ENCODE measurements at regions not wholly inside any gene's neighbourhood (a gene's known extent, or its start where the extent isn't known, plus 50 kb on each side); places are given as distances from the start of the nearest gene placed in this dataset.
"Not testable (repeated sequence)": the region's sequence is repeated elsewhere in the genome, so short reads cannot be mapped to it uniquely, and the experiment has no call there.

- no peak for TF ChIP-seq CTCF (IDR thresholded peaks at IDR 0.05; ENCODE audit: insufficient read depth, low read depth, low read length)
- no peak overlapping the region for H3K4me3 ChIP-seq (ENCODE audit: low read depth, low read length)
- DNase-seq (ENCODE audit: low read depth) = no peak
Observed at GRCh38 chr16:63145411-63145810, 1109.2 kb upstream of the CDH8 start.

GRCh38 chr16:63135069-63135468 is 1098.8 kb upstream of the CDH8 start:
- DNase-seq (ENCODE audit: low read depth) = no peak
- TF ChIP-seq CTCF (IDR thresholded peaks at IDR 0.05; ENCODE audit: insufficient read depth, low read depth, low read length) = no peak

GRCh38 chr16:63131503-63131902 is 1095.3 kb upstream of the CDH8 start:
- TF ChIP-seq CTCF (IDR thresholded peaks at IDR 0.05; ENCODE audit: insufficient read depth, low read depth, low read length) = no peak
- no peak for DNase-seq (ENCODE audit: low read depth)
- no peak overlapping the region for H3K4me3 ChIP-seq (ENCODE audit: low read depth, low read length)

More at GRCh38 chr16:63135069-63135468, 1098.8 kb upstream of the CDH8 start:
- H3K4me3 ChIP-seq (ENCODE audit: low read depth, low read length) = no peak overlapping the region

GRCh38 chr16:63130942-63131341 is 1094.7 kb upstream of the CDH8 start:
- TF ChIP-seq CTCF (IDR thresholded peaks at IDR 0.05; ENCODE audit: insufficient read depth, low read depth, low read length) = no peak
- H3K4me3 ChIP-seq (ENCODE audit: low read depth, low read length) = no peak overlapping the region
- DNase-seq (ENCODE audit: low read depth) = no peak

GRCh38 chr16:63129411-63130125 is 1093.3 kb upstream of the CDH8 start:
- DNase-seq (ENCODE audit: low read depth) = no peak
- no peak overlapping the region for H3K4me3 ChIP-seq (ENCODE audit: low read depth, low read length)
- TF ChIP-seq CTCF (IDR thresholded peaks at IDR 0.05; ENCODE audit: insufficient read depth, low read depth, low read length) = no peak

- H3K4me3 ChIP-seq (ENCODE audit: low read depth, low read length) = not testable (repeated sequence)
Observed at GRCh38 chr16:63119905-63120304, 1083.7 kb upstream of the CDH8 start.

GRCh38 chr16:63100082-63100481 is 1063.8 kb upstream of the CDH8 start:
- no peak for TF ChIP-seq CTCF (IDR thresholded peaks at IDR 0.05; ENCODE audit: insufficient read depth, low read depth, low read length)
- DNase-seq (ENCODE audit: low read depth) = no peak
- no peak overlapping the region for H3K4me3 ChIP-seq (ENCODE audit: low read depth, low read length)

More at GRCh38 chr16:63119905-63120304, 1083.7 kb upstream of the CDH8 start:
- not testable (repeated sequence) for DNase-seq (ENCODE audit: low read depth)

All from fibroblast of villous mesenchyme (primary cell).